ENCODE measurements at regions not wholly inside any gene's neighbourhood (a gene's known extent, or its start where the extent isn't known, plus 50 kb on each side); places are given as distances from the start of the nearest gene placed in this dataset.

- ATAC-seq, result no peak
- TF ChIP-seq ESRRG (CRISPR knock-in tag; IDR thresholded peaks at IDR 0.05) (no peak), ISL1 (CRISPR knock-in tag; IDR thresholded peaks at IDR 0.05) (no peak), ZNF8 (CRISPR knock-in tag; IDR thresholded peaks at IDR 0.05) (no peak), OSR1 (CRISPR knock-in tag; IDR thresholded peaks at IDR 0.05) (no peak), TSHZ2 (CRISPR knock-in tag; IDR thresholded peaks at IDR 0.05) (no peak)
These were observed 169.8 kb upstream of the KCNN2 start for GRCh38 chr5:114192108-114192507.

GRCh38 chr5:114201332-114201731 is 160.5 kb upstream of the KCNN2 start:
- TF ChIP-seq ZNF8 (CRISPR knock-in tag; IDR thresholded peaks at IDR 0.05), result no peak
- no peak for TF ChIP-seq ZFP30 (CRISPR knock-in tag; IDR thresholded peaks at IDR 0.05)
- TF ChIP-seq ISL1 (CRISPR knock-in tag; IDR thresholded peaks at IDR 0.05), result no peak
- no peak for TF ChIP-seq CSRNP3 (CRISPR knock-in tag; IDR thresholded peaks at IDR 0.05)
- TF ChIP-seq GLIS3 (CRISPR knock-in tag; IDR thresholded peaks at IDR 0.05), result no peak
- TF ChIP-seq ZC3H10 (CRISPR knock-in tag; IDR thresholded peaks at IDR 0.05), result no peak
- no peak for TF ChIP-seq ZNF565 (CRISPR knock-in tag; conservative IDR thresholded peaks at IDR 0.05; ENCODE audit: low read depth)
- TF ChIP-seq ARNTL (CRISPR knock-in tag; IDR thresholded peaks at IDR 0.05; ENCODE audit: borderline replicate concordance, low read depth), result no peak
- no peak for TF ChIP-seq SNAI2 (CRISPR knock-in tag; IDR thresholded peaks at IDR 0.05)
- no peak for TF ChIP-seq ZNF70 (CRISPR knock-in tag; IDR thresholded peaks at IDR 0.05)
- no peak for TF ChIP-seq PATZ1 (CRISPR knock-in tag; IDR thresholded peaks at IDR 0.05; ENCODE audit: borderline replicate concordance)
- no peak for TF ChIP-seq CSDC2 (CRISPR knock-in tag; IDR thresholded peaks at IDR 0.05)
- no peak for TF ChIP-seq BACH2 (CRISPR knock-in tag; IDR thresholded peaks at IDR 0.05; ENCODE audit: borderline replicate concordance)
- no peak for TF ChIP-seq OSR1 (CRISPR knock-in tag; IDR thresholded peaks at IDR 0.05)
- TF ChIP-seq TOX (CRISPR knock-in tag; IDR thresholded peaks at IDR 0.05; ENCODE audit: borderline replicate concordance), result no peak
- TF ChIP-seq ESRRG (CRISPR knock-in tag; IDR thresholded peaks at IDR 0.05), result no peak
- TF ChIP-seq TCF4 (CRISPR knock-in tag; IDR thresholded peaks at IDR 0.05; ENCODE audit: borderline replicate concordance), result no peak
- no peak for TF ChIP-seq TSHZ2 (CRISPR knock-in tag; IDR thresholded peaks at IDR 0.05)
- TF ChIP-seq PPARA (CRISPR knock-in tag; IDR thresholded peaks at IDR 0.05; ENCODE audit: borderline replicate concordance), result no peak
- no peak for TF ChIP-seq ZFP3 (CRISPR knock-in tag; IDR thresholded peaks at IDR 0.05)
- no peak for ATAC-seq

- TF ChIP-seq ISL1 (CRISPR knock-in tag; IDR thresholded peaks at IDR 0.05), result no peak
- TF ChIP-seq ZNF70 (CRISPR knock-in tag; IDR thresholded peaks at IDR 0.05), result no peak
- no peak for TF ChIP-seq OSR1 (CRISPR knock-in tag; IDR thresholded peaks at IDR 0.05)
- TF ChIP-seq ARNTL (CRISPR knock-in tag; IDR thresholded peaks at IDR 0.05; ENCODE audit: borderline replicate concordance, low read depth), result no peak
- ATAC-seq, result no peak
These were observed 156.9 kb upstream of the KCNN2 start for GRCh38 chr5:114204923-114205322.

GRCh38 chr5:114206640-114207039 is 155.2 kb upstream of the KCNN2 start:
- ATAC-seq, result no peak
- TF ChIP-seq ZNF70 (CRISPR knock-in tag; IDR thresholded peaks at IDR 0.05), result no peak
- TF ChIP-seq PPARA (CRISPR knock-in tag; IDR thresholded peaks at IDR 0.05; ENCODE audit: borderline replicate concordance), result no peak
- TF ChIP-seq RARB (CRISPR knock-in tag; IDR thresholded peaks at IDR 0.05), result no peak
- no peak for TF ChIP-seq CSDC2 (CRISPR knock-in tag; IDR thresholded peaks at IDR 0.05)
- TF ChIP-seq OSR1 (CRISPR knock-in tag; IDR thresholded peaks at IDR 0.05), result no peak
- no peak for TF ChIP-seq GLIS3 (CRISPR knock-in tag; IDR thresholded peaks at IDR 0.05)
- TF ChIP-seq TOX (CRISPR knock-in tag; IDR thresholded peaks at IDR 0.05; ENCODE audit: borderline replicate concordance), result no peak
- no peak for TF ChIP-seq ISL1 (CRISPR knock-in tag; IDR thresholded peaks at IDR 0.05)
- no peak for TF ChIP-seq TSHZ2 (CRISPR knock-in tag; IDR thresholded peaks at IDR 0.05)
- no peak for TF ChIP-seq ARNTL (CRISPR knock-in tag; IDR thresholded peaks at IDR 0.05; ENCODE audit: borderline replicate concordance, low read depth)
- TF ChIP-seq PATZ1 (CRISPR knock-in tag; IDR thresholded peaks at IDR 0.05; ENCODE audit: borderline replicate concordance), result no peak

Measured in SK-N-SH treated with all-trans-retinoic acid at 6 μM for 48 hours (cell line).